ENCODE measurements at regions not wholly inside any gene's neighbourhood (a gene's known extent, or its start where the extent isn't known, plus 50 kb on each side); places are given as distances from the start of the nearest gene placed in this dataset.

DNA sequence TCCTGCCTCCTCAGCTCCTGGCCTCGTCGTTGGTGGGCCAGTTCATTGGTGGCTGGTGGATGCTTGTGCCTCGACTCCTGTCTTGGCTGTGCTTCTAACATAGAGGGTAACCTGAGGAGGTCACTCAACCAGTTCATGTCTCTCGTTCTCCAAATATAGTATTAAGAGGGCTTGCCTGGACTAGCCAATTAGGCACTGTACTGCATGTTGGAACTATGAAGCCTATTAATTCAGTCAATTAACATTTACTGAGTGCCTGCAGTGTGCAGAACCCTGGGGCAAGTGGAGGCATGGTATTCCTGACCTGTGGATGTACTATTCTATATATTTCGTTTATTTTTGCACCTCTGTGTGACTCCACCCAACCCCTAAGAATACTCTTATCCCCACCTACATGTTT, 89.9 kb upstream of the PELI1 start:
- H3F3A ChIP-seq (replicated peaks; ENCODE audit: insufficient read depth): no peaks in the 10 kb centered on the region

GRCh38 chr2:64234785-64235184, 90.6 kb upstream of the PELI1 start:
- no peaks in the 10 kb centered on the region for H3K9me2 ChIP-seq
- CTCF ChIA-PET: interaction anchor here (0.8 kb wide), 1 partner anchor 35 kb away, joined by 3 read pairs; no protein-coding TSS in a partner anchor
- no peaks in the 10 kb centered on the region for H3K9me3 ChIP-seq
- no peak overlapping the region for H2AFZ ChIP-seq (ENCODE audit: low read depth)
- no peaks in the 10 kb centered on the region for H3F3A ChIP-seq (replicated peaks; ENCODE audit: insufficient read depth)
- whole genome bisulfite sequencing (ENCODE audit: low lambda C conversion rate): 95% methylated on average over 3 of the region's 3 CpGs
- no peak overlapping the region for H3K4me3 ChIP-seq (ENCODE audit: low read depth in 2 of 2, low read length in 1 of 2)
- H4K20me1 ChIP-seq (ENCODE audit: insufficient read depth): no peaks in the 10 kb centered on the region
- H3K79me2 ChIP-seq (ENCODE audit: insufficient read depth): no peaks in the 10 kb centered on the region
- H3K27ac ChIP-seq (ENCODE audit: low read depth in 2 of 2, low read length in 1 of 2): no peak overlapping the region
- no peak overlapping the region for H3K9ac ChIP-seq
- POLR2A ChIA-PET: no interaction called here
- no peak for DNase-seq
- peaks cover 4% of the 10 kb centered on the region; the same call in 1 of the 2 replicates for H3K27me3 ChIP-seq (ENCODE audit: insufficient read depth)
- no peaks in the 10 kb centered on the region for H3K36me3 ChIP-seq (replicated peaks in 1 of 2; ENCODE audit: control insufficient read depth in 1 of 2, insufficient read depth in 2 of 2, low read length in 1 of 2)
- H3K4me1 ChIP-seq (ENCODE audit: control insufficient read depth in 1 of 2, insufficient read depth in 2 of 2, low read depth in 1 of 2, low read length in 1 of 2): no peaks in the 10 kb centered on the region
- H3K4me2 ChIP-seq: no peak overlapping the region
- TF ChIP-seq EZH2phosphoT487 (IDR thresholded peaks at IDR 0.05; ENCODE audit: borderline replicate concordance, low read depth) (no peak), TCF12 (IDR thresholded peaks at IDR 0.05) (no peak), TEAD4 (IDR thresholded peaks at IDR 0.05; ENCODE audit: borderline replicate concordance, insufficient read depth) (no peak), ZBTB33 (IDR thresholded peaks at IDR 0.05; ENCODE audit: borderline replicate concordance, low read depth) (no peak), EP300 (IDR thresholded peaks at IDR 0.05; ENCODE audit: borderline replicate concordance in 1 of 2, low read depth in 1 of 2, low read length in 1 of 2) (no peak), YY1 (IDR thresholded peaks at IDR 0.05; ENCODE audit: low read depth) (no peak), CHD2 (IDR thresholded peaks at IDR 0.05; ENCODE audit: low read length, partially characterized antibody) (no peak), FOXJ3 (CRISPR knock-in tag; IDR thresholded peaks at IDR 0.05) (no peak), RCOR1 (IDR thresholded peaks at IDR 0.05; ENCODE audit: low read length) (no peak), FOSL2 (IDR thresholded peaks at IDR 0.05; ENCODE audit: borderline replicate concordance, low read depth) (no peak), NFIC (IDR thresholded peaks at IDR 0.05; ENCODE audit: borderline replicate concordance) (no peak)

More for the DNA sequence above, 89.9 kb upstream of the PELI1 start:
- 72% methylated on average over 5 of the region's 5 CpGs for WGBS (ENCODE audit: low lambda C conversion rate)
- Histone ChIP-seq H3K27me3 (ENCODE audit: insufficient read depth) (peaks cover 4% of the 10 kb centered on the region; the same call in 1 of the 2 replicates), H2AFZ (ENCODE audit: low read depth) (no peak overlapping the region), H3K4me3 (ENCODE audit: low read depth in 2 of 2, low read length in 1 of 2) (no peak overlapping the region), H3K79me2 (ENCODE audit: insufficient read depth) (no peaks in the 10 kb centered on the region), H3K9ac (no peak overlapping the region), H3K36me3 (replicated peaks in 1 of 2; ENCODE audit: control insufficient read depth in 1 of 2, insufficient read depth in 2 of 2, low read length in 1 of 2) (no peaks in the 10 kb centered on the region), H3K27ac (ENCODE audit: low read depth in 2 of 2, low read length in 1 of 2) (no peak overlapping the region), H3K9me3 (no peaks in the 10 kb centered on the region), H4K20me1 (ENCODE audit: insufficient read depth) (no peaks in the 10 kb centered on the region), H3K9me2 (no peaks in the 10 kb centered on the region), H3K4me2 (no peak overlapping the region), H3K4me1 (ENCODE audit: control insufficient read depth in 1 of 2, insufficient read depth in 2 of 2, low read depth in 1 of 2, low read length in 1 of 2) (no peaks in the 10 kb centered on the region)
- ChIA-PET POLR2A (no interaction called here), CTCF (no interaction called here)
- no peak for DNase-seq
- TF ChIP-seq MAX (IDR thresholded peaks at IDR 0.05; ENCODE audit: low read depth) (no peak), TCF12 (IDR thresholded peaks at IDR 0.05) (no peak), SIN3A (IDR thresholded peaks at IDR 0.05; ENCODE audit: borderline replicate concordance, low read depth, low read length) (no peak), FOXM1 (IDR thresholded peaks at IDR 0.05; ENCODE audit: low read depth) (no peak), MEF2A (IDR thresholded peaks at IDR 0.05; ENCODE audit: borderline replicate concordance, low read depth) (no peak), FOSL2 (IDR thresholded peaks at IDR 0.05; ENCODE audit: borderline replicate concordance, low read depth) (no peak), MXI1 (IDR thresholded peaks at IDR 0.05; ENCODE audit: low read depth, low read length) (no peak), POLR2AphosphoS5 (IDR thresholded peaks at IDR 0.05; ENCODE audit: low read depth, low read length) (no peak), FOXJ3 (CRISPR knock-in tag; IDR thresholded peaks at IDR 0.05) (no peak), ZBTB33 (IDR thresholded peaks at IDR 0.05; ENCODE audit: borderline replicate concordance, low read depth) (no peak), TAF1 (IDR thresholded peaks at IDR 0.05; ENCODE audit: borderline replicate concordance, low read depth, low read length) (no peak), CHD2 (IDR thresholded peaks at IDR 0.05; ENCODE audit: low read length, partially characterized antibody) (no peak), USF2 (IDR thresholded peaks at IDR 0.05; ENCODE audit: borderline replicate concordance, low read depth, low read length) (no peak)

Data from SK-N-SH (cell line).